ENCODE measurements at regions not wholly inside any gene's neighbourhood (a gene's known extent, or its start where the extent isn't known, plus 50 kb on each side); places are given as distances from the start of the nearest gene placed in this dataset.
"Not testable (repeated sequence)": the region's sequence is repeated elsewhere in the genome, so short reads cannot be mapped to it uniquely, and the experiment has no call there.

GRCh38 chr2:186385638-186386201, 100.3 kb upstream of the ZC3H15 start:
- in situ Hi-C loops (cut with HindIII; ENCODE audit: low pct_ligation_motif_present, low pct_unique_long_range_greater_than_20kb, low sequenced_read_pairs); DNase-seq: not testable (repeated sequence)

GRCh38 chr2:186399082-186399644, 86.9 kb upstream of the ZC3H15 start:
- DNase-seq = no peak
- in situ Hi-C loops (cut with HindIII; ENCODE audit: low pct_ligation_motif_present, low pct_unique_long_range_greater_than_20kb, low sequenced_read_pairs) = no loop called here

- in situ Hi-C loops (cut with HindIII; ENCODE audit: low pct_ligation_motif_present, low pct_unique_long_range_greater_than_20kb, low sequenced_read_pairs) = no loop called here
These were observed 80.2 kb upstream of the ZC3H15 start for GRCh38 chr2:186405842-186406241.

GRCh38 chr2:186407611-186408010, 78.4 kb upstream of the ZC3H15 start:
- in situ Hi-C loops (cut with HindIII; ENCODE audit: low pct_ligation_motif_present, low pct_unique_long_range_greater_than_20kb, low sequenced_read_pairs) = no loop called here
- DNase-seq = no peak

More at GRCh38 chr2:186405842-186406241, 80.2 kb upstream of the ZC3H15 start:
- no peak for DNase-seq

GRCh38 chr2:186410802-186411201, 75.3 kb upstream of the ZC3H15 start:
- in situ Hi-C loops (cut with HindIII; ENCODE audit: low pct_ligation_motif_present, low pct_unique_long_range_greater_than_20kb, low sequenced_read_pairs) = no loop called here
- no peak for DNase-seq

GRCh38 chr2:186422226-186422625, 63.8 kb upstream of the ZC3H15 start:
- in situ Hi-C loops (cut with HindIII; ENCODE audit: low pct_ligation_motif_present, low pct_unique_long_range_greater_than_20kb, low sequenced_read_pairs) = no loop called here
- peak; percentile 4 for DNase-seq

- in situ Hi-C loops (cut with HindIII; ENCODE audit: low pct_ligation_motif_present, low pct_unique_long_range_greater_than_20kb, low sequenced_read_pairs) = no loop called here
These were observed 62.6 kb upstream of the ZC3H15 start for GRCh38 chr2:186423481-186423880.

GRCh38 chr2:186424265-186424664, 61.8 kb upstream of the ZC3H15 start:
- DNase-seq = no peak
- in situ Hi-C loops (cut with HindIII; ENCODE audit: low pct_ligation_motif_present, low pct_unique_long_range_greater_than_20kb, low sequenced_read_pairs) = no loop called here

More at GRCh38 chr2:186423481-186423880, 62.6 kb upstream of the ZC3H15 start:
- no peak for DNase-seq

- in situ Hi-C loops (cut with HindIII; ENCODE audit: low pct_ligation_motif_present, low pct_unique_long_range_greater_than_20kb, low sequenced_read_pairs) = no loop called here
- no peak for DNase-seq
These were observed 60.5 kb upstream of the ZC3H15 start for GRCh38 chr2:186425576-186425975.

- no peak for DNase-seq
- in situ Hi-C loops (cut with HindIII; ENCODE audit: low pct_ligation_motif_present, low pct_unique_long_range_greater_than_20kb, low sequenced_read_pairs) = no loop called here
These were observed 59.7 kb upstream of the ZC3H15 start for GRCh38 chr2:186426153-186427016.

GRCh38 chr2:186427017-186427350, 59.1 kb upstream of the ZC3H15 start:
- in situ Hi-C loops (cut with HindIII; ENCODE audit: low pct_ligation_motif_present, low pct_unique_long_range_greater_than_20kb, low sequenced_read_pairs) = not testable (repeated sequence)

GRCh38 chr2:186427970-186428369, 58.1 kb upstream of the ZC3H15 start:
- no peak for DNase-seq
- in situ Hi-C loops (cut with HindIII; ENCODE audit: low pct_ligation_motif_present, low pct_unique_long_range_greater_than_20kb, low sequenced_read_pairs) = no loop called here

More at GRCh38 chr2:186427017-186427350, 59.1 kb upstream of the ZC3H15 start:
- DNase-seq = not testable (repeated sequence)

- in situ Hi-C loops (cut with HindIII; ENCODE audit: low pct_ligation_motif_present, low pct_unique_long_range_greater_than_20kb, low sequenced_read_pairs) = no loop called here
- DNase-seq = no peak
These were observed 57.0 kb upstream of the ZC3H15 start for GRCh38 chr2:186429104-186429503.

- DNase-seq = no peak
- in situ Hi-C loops (cut with HindIII; ENCODE audit: low pct_ligation_motif_present, low pct_unique_long_range_greater_than_20kb, low sequenced_read_pairs) = no loop called here
These were observed 54.8 kb upstream of the ZC3H15 start for GRCh38 chr2:186431306-186431705.

GRCh38 chr2:186433040-186433439, 53.0 kb upstream of the ZC3H15 start:
- in situ Hi-C loops (cut with HindIII; ENCODE audit: low pct_ligation_motif_present, low pct_unique_long_range_greater_than_20kb, low sequenced_read_pairs) = no loop called here
- DNase-seq = no peak

- in situ Hi-C loops (cut with HindIII; ENCODE audit: low pct_ligation_motif_present, low pct_unique_long_range_greater_than_20kb, low sequenced_read_pairs) = no loop called here
- no peak for DNase-seq
These were observed 52.2 kb upstream of the ZC3H15 start for GRCh38 chr2:186433777-186434432.

Data from ACHN (cell line).